ENCODE measurements at regions not wholly inside any gene's neighbourhood (a gene's known extent, or its start where the extent isn't known, plus 50 kb on each side); places are given as distances from the start of the nearest gene placed in this dataset.

DNA sequence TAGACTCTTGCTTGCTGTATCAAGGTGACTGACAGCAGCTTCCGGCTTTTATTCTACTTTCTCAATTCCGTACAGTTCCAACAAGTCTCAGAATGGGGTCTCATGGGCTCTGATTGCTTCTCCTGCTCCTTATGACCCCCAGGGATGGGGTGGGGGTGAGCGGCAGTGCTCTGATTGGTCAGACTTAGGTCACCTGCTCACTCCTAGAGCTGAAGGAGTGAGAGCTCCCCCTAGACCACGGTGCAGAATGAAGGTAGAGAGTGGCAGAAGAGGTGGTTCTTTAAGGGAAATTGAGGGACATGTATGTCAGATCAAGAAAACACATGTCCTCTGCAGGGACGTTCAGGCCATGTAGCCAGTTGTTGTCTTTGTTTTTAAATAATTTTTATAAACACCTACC is 115.2 kb downstream of the C9orf152 start:
- Mint-ChIP-seq H3K36me3 (peaks cover 14% of the 10 kb centered on the region), H3K27me3 (ENCODE audit: insufficient read depth, low read depth) (no peaks in the 10 kb centered on the region), H3K4me1 (peaks cover 20% of the 10 kb centered on the region), H3K27ac (no peak overlapping the region), H3K4me3 (no peak overlapping the region), H3K9me3 (peaks cover 3% of the 10 kb centered on the region)
- H3K9me3 ChIP-seq (ENCODE audit: low read depth), result no peaks in the 10 kb centered on the region
- no peak overlapping the region for H2AFZ ChIP-seq (replicated peaks)
- peaks cover 3% of the 10 kb centered on the region for H3K4me1 ChIP-seq
- H3K79me2 ChIP-seq (ENCODE audit: low read depth), result peaks cover 8% of the 10 kb centered on the region
- no peak overlapping the region for H3K4me2 ChIP-seq
- DNase-seq (ENCODE audit: low spot score), result no peak
- no peaks in the 10 kb centered on the region for H3F3A ChIP-seq (ENCODE audit: low read depth)
- no peak overlapping the region for H3K27ac ChIP-seq
- TF ChIP-seq EZH2 (IDR thresholded peaks at IDR 0.05) (no peak), EZH2phosphoT487 (IDR thresholded peaks at IDR 0.05) (no peak)
- TF ChIP-seq, protein P1, sequence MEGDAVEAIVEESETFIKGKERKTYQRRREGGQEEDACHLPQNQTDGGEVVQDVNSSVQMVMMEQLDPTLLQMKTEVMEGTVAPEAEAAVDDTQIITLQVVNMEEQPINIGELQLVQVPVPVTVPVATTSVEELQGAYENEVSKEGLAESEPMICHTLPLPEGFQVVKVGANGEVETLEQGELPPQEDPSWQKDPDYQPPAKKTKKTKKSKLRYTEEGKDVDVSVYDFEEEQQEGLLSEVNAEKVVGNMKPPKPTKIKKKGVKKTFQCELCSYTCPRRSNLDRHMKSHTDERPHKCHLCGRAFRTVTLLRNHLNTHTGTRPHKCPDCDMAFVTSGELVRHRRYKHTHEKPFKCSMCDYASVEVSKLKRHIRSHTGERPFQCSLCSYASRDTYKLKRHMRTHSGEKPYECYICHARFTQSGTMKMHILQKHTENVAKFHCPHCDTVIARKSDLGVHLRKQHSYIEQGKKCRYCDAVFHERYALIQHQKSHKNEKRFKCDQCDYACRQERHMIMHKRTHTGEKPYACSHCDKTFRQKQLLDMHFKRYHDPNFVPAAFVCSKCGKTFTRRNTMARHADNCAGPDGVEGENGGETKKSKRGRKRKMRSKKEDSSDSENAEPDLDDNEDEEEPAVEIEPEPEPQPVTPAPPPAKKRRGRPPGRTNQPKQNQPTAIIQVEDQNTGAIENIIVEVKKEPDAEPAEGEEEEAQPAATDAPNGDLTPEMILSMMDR (IDR thresholded peaks at IDR 0.05), result no peak
- no peak overlapping the region for H3K4me3 ChIP-seq
- H3K9ac ChIP-seq, result no peak overlapping the region
- H4K20me1 ChIP-seq (ENCODE audit: low read depth), result peaks cover 31% of the 10 kb centered on the region
- no peaks in the 10 kb centered on the region for H3K27me3 ChIP-seq
- no peaks in the 10 kb centered on the region for H3K36me3 ChIP-seq

DNA sequence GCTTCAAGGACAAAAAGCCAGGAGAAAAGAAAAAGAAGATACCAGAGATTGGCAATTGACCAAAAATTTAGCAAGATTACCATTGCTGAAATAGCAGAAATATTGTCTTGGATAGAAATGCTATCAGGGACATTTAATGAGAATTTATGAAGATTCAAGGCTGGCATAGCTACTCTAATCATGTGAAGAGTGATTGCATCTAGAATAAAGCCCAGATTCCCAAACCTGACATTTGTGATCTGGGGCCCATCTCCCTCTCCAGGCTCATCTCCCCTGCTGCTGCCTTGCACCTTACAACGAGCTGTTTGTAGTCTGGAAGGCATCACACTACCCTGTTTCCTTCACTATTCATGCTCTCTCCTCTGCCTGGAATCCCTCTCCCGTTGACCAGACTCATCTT is 114.5 kb downstream of the C9orf152 start:
- H3K4me3 ChIP-seq, result no peak overlapping the region
- no peak overlapping the region for H3K27ac ChIP-seq
- no peaks in the 10 kb centered on the region for H3K9me3 ChIP-seq (ENCODE audit: low read depth)
- peaks cover 9% of the 10 kb centered on the region for H3K79me2 ChIP-seq (ENCODE audit: low read depth)
- Mint-ChIP-seq H3K36me3 (peaks cover 13% of the 10 kb centered on the region), H3K9me3 (peaks cover 3% of the 10 kb centered on the region), H3K4me3 (no peak overlapping the region), H3K27me3 (ENCODE audit: insufficient read depth, low read depth) (no peaks in the 10 kb centered on the region), H3K4me1 (peaks cover 22% of the 10 kb centered on the region), H3K27ac (no peak overlapping the region)
- H4K20me1 ChIP-seq (ENCODE audit: low read depth), result peaks cover 35% of the 10 kb centered on the region
- peaks cover 3% of the 10 kb centered on the region for H3K4me1 ChIP-seq
- no peaks in the 10 kb centered on the region for H3K27me3 ChIP-seq
- no peak overlapping the region for H3K9ac ChIP-seq
- no peak overlapping the region for H3K4me2 ChIP-seq
- H2AFZ ChIP-seq (replicated peaks), result no peak overlapping the region
- no peaks in the 10 kb centered on the region for H3K36me3 ChIP-seq
- DNase-seq (ENCODE audit: low spot score), result no peak
- TF ChIP-seq EZH2phosphoT487 (IDR thresholded peaks at IDR 0.05) (no peak), EZH2 (IDR thresholded peaks at IDR 0.05) (no peak)
- TF ChIP-seq, protein P1 (IDR thresholded peaks at IDR 0.05), result no peak
- no peaks in the 10 kb centered on the region for H3F3A ChIP-seq (ENCODE audit: low read depth)

DNA sequence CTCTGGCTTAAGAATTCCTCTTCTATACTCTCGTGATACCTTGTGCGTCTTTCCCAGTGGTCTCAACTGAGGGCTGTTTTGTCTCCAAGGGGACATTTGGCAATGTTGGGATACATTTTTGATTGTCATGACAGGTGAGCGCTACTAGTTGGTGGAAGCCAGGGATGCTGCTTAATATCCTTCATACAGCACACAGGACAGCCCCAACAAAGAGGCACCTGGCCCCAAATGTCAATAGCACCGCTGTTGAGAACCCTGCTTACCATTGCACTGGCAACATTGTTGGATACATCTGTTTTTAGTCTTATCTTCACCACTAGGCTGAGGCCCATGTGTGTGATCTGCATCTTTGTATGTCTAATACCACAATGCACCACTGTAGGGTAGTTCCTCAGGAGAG is 114.1 kb downstream of the C9orf152 start:
- Histone ChIP-seq H3F3A (ENCODE audit: low read depth) (no peaks in the 10 kb centered on the region), H3K9ac (no peak overlapping the region), H3K4me3 (no peak overlapping the region), H4K20me1 (ENCODE audit: low read depth) (peaks cover 38% of the 10 kb centered on the region), H3K27ac (no peak overlapping the region), H2AFZ (replicated peaks) (no peak overlapping the region), H3K4me2 (no peak overlapping the region), H3K9me3 (ENCODE audit: low read depth) (no peaks in the 10 kb centered on the region), H3K36me3 (no peaks in the 10 kb centered on the region), H3K27me3 (no peaks in the 10 kb centered on the region), H3K79me2 (ENCODE audit: low read depth) (peaks cover 11% of the 10 kb centered on the region), H3K4me1 (peaks cover 4% of the 10 kb centered on the region)
- H3K27me3 Mint-ChIP-seq (ENCODE audit: insufficient read depth, low read depth), result no peaks in the 10 kb centered on the region
- H3K9me3 Mint-ChIP-seq, result peaks cover 3% of the 10 kb centered on the region
- no peak for DNase-seq (ENCODE audit: low spot score)
- H3K4me3 Mint-ChIP-seq, result no peak overlapping the region
- peaks cover 27% of the 10 kb centered on the region for H3K4me1 Mint-ChIP-seq
- TF ChIP-seq EZH2phosphoT487 (IDR thresholded peaks at IDR 0.05), result no peak
- TF ChIP-seq, protein P1 (IDR thresholded peaks at IDR 0.05), result no peak
- TF ChIP-seq EZH2 (IDR thresholded peaks at IDR 0.05), result no peak
- no peak overlapping the region for H3K27ac Mint-ChIP-seq
- H3K36me3 Mint-ChIP-seq, result peaks cover 14% of the 10 kb centered on the region
